ENCODE measurements at regions not wholly inside any gene's neighbourhood (a gene's known extent, or its start where the extent isn't known, plus 50 kb on each side); places are given as distances from the start of the nearest gene placed in this dataset.
A peak's percentile ranks its signal among the peaks of the same experiment; 100 is the strongest.

DNA sequence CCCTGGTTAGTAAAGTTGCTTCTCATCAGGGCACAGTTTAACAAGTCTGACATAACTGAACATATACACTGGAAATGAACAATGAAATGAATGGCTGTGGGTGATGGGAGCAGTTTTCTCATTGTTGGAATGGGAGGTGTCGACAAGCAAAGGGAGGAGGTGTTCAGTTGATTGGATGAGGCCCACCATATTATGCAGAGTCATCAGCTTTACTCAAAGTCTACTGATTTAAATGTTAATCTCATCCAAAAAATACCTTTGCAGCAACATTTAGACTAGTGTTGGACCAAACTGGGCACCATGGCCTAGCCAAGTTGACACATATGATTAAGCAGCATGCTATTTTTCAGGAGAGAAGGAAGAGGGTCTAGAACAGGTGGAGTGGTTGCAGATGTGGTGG lies 201.7 kb downstream of the RAMP3 start:
- Histone ChIP-seq H3K9me3 (0 out of 3 replicates have a peak, but pooled peaks cover 2% of the 10 kb centered on the region), H3K27ac (no peak overlapping the region), H3K4me1 (no peaks in the 10 kb centered on the region), H3K4me2 (no peak overlapping the region), H3K4me3 (no peak overlapping the region)
- no peak for ATAC-seq
- CTCF ChIA-PET = no interaction called here
- no peak for FAIRE-seq
- no peak for DNase-seq (ENCODE audit: low read depth in 1 of 2, low spot score in 1 of 2)
- WGBS (ENCODE audit: missing lambda C conversion rate) = 5% methylated on average over 1 of the region's 1 CpG
- TF ChIP-seq MAFK (IDR thresholded peaks at IDR 0.05; ENCODE audit: partially characterized antibody) = peak; percentile 71
- TF ChIP-seq KDM1A (IDR thresholded peaks at IDR 0.05; ENCODE audit: low read depth) = no peak
- POLR2A ChIA-PET = no interaction called here

GRCh38 chr7:45359776-45360175 lies 202.2 kb downstream of the RAMP3 start:
- Histone ChIP-seq H3K9me3 (0 out of 3 replicates have a peak, but pooled peaks cover 2% of the 10 kb centered on the region), H3K27ac (no peak overlapping the region), H3K4me3 (no peak overlapping the region), H3K4me1 (no peaks in the 10 kb centered on the region), H3K4me2 (no peak overlapping the region)
- FAIRE-seq = no peak
- TF ChIP-seq HMGXB4 (CRISPR knock-in tag; IDR thresholded peaks at IDR 0.05; ENCODE audit: borderline replicate concordance) = no peak
- TF ChIP-seq, protein P1, sequence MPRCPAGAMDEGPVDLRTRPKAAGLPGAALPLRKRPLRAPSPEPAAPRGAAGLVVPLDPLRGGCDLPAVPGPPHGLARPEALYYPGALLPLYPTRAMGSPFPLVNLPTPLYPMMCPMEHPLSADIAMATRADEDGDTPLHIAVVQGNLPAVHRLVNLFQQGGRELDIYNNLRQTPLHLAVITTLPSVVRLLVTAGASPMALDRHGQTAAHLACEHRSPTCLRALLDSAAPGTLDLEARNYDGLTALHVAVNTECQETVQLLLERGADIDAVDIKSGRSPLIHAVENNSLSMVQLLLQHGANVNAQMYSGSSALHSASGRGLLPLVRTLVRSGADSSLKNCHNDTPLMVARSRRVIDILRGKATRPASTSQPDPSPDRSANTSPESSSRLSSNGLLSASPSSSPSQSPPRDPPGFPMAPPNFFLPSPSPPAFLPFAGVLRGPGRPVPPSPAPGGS (IDR thresholded peaks at IDR 0.05) = no peak
- no peak for TF ChIP-seq RNF2 (IDR thresholded peaks at IDR 0.05; ENCODE audit: borderline replicate concordance, low read depth)
- no peak for TF ChIP-seq CHD4 (IDR thresholded peaks at IDR 0.05; ENCODE audit: borderline replicate concordance)
- TF ChIP-seq FOSB (CRISPR knock-in tag; IDR thresholded peaks at IDR 0.05) = no peak
- TF ChIP-seq POLR2A (IDR thresholded peaks at IDR 0.05; ENCODE audit: low read length) = no peak
- no peak for TF ChIP-seq RARB (CRISPR knock-in tag; IDR thresholded peaks at IDR 0.05)
- TF ChIP-seq HOXB5 (CRISPR knock-in tag; IDR thresholded peaks at IDR 0.05) = no peak
- TF ChIP-seq PHF8 (IDR thresholded peaks at IDR 0.05; ENCODE audit: borderline replicate concordance, low read depth) = no peak
- no peak for TF ChIP-seq POLR2AphosphoS2 (conservative IDR thresholded peaks at IDR 0.05; ENCODE audit: low read length)
- TF ChIP-seq, protein P2, sequence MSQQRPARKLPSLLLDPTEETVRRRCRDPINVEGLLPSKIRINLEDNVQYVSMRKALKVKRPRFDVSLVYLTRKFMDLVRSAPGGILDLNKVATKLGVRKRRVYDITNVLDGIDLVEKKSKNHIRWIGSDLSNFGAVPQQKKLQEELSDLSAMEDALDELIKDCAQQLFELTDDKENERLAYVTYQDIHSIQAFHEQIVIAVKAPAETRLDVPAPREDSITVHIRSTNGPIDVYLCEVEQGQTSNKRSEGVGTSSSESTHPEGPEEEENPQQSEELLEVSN (IDR thresholded peaks at IDR 0.05; ENCODE audit: borderline replicate concordance, low read depth) = no peak
- TF ChIP-seq ZFP36 (IDR thresholded peaks at IDR 0.05; ENCODE audit: borderline replicate concordance, partially characterized antibody) = no peak
- TF ChIP-seq MYC (IDR thresholded peaks at IDR 0.05; ENCODE audit: borderline replicate concordance, low read length) = no peak
- WGBS (ENCODE audit: missing lambda C conversion rate) = 57% methylated on average over 4 of the region's 4 CpGs
- CTCF ChIA-PET = no interaction called here
- POLR2A ChIA-PET = no interaction called here
- no peak for ATAC-seq
- no peak for DNase-seq (ENCODE audit: low read depth in 1 of 2, low spot score in 1 of 2)

GRCh38 chr7:45363669-45364068 lies 206.1 kb downstream of the RAMP3 start:
- Histone ChIP-seq H3K4me3 (no peak overlapping the region), H3K4me1 (no peaks in the 10 kb centered on the region), H3K9me3 (0 out of 3 replicates have a peak, but pooled peaks cover 3% of the 10 kb centered on the region), H3K4me2 (no peak overlapping the region), H3K27ac (no peak overlapping the region)
- no peak for TF ChIP-seq KDM1A (IDR thresholded peaks at IDR 0.05; ENCODE audit: low read depth)
- ChIA-PET CTCF (no interaction called here), POLR2A (no interaction called here)
- 31% methylated on average over 7 of the region's 7 CpGs for WGBS (ENCODE audit: missing lambda C conversion rate)
- no peak for FAIRE-seq
- no peak for ATAC-seq
- DNase-seq (ENCODE audit: low read depth in 1 of 2, low spot score in 1 of 2) = no peak

GRCh38 chr7:45365341-45365740 lies 207.8 kb downstream of the RAMP3 start:
- FAIRE-seq (no peak), DNase-seq (ENCODE audit: low read depth in 1 of 2, low spot score in 1 of 2) (no peak), ATAC-seq (no peak)
- WGBS (ENCODE audit: missing lambda C conversion rate) = 2% methylated on average over 4 of the region's 4 CpGs
- ChIA-PET CTCF (no interaction called here), POLR2A (no interaction called here)
- H3K4me2 ChIP-seq = no peak overlapping the region
- no peak for TF ChIP-seq RNF2 (IDR thresholded peaks at IDR 0.05; ENCODE audit: borderline replicate concordance, low read depth)
- TF ChIP-seq CBX2 (IDR thresholded peaks at IDR 0.05; ENCODE audit: borderline replicate concordance, low read depth) = no peak
- TF ChIP-seq FOSB (CRISPR knock-in tag; IDR thresholded peaks at IDR 0.05) = no peak
- no peak for TF ChIP-seq CEBPB (IDR thresholded peaks at IDR 0.05)
- no peak for TF ChIP-seq ZFP36 (IDR thresholded peaks at IDR 0.05; ENCODE audit: borderline replicate concordance, partially characterized antibody)
- no peak for TF ChIP-seq MYC (IDR thresholded peaks at IDR 0.05; ENCODE audit: borderline replicate concordance, low read length)
- no peak for TF ChIP-seq HOXB5 (CRISPR knock-in tag; IDR thresholded peaks at IDR 0.05)
- TF ChIP-seq EP300 (IDR thresholded peaks at IDR 0.05) = no peak
- TF ChIP-seq, protein P2 (IDR thresholded peaks at IDR 0.05; ENCODE audit: borderline replicate concordance, low read depth) = no peak
- no peak overlapping the region for H3K27ac ChIP-seq
- 0 out of 3 replicates have a peak, but pooled peaks cover 5% of the 10 kb centered on the region for H3K9me3 ChIP-seq
- no peak overlapping the region for H3K4me3 ChIP-seq
- H3K4me1 ChIP-seq = no peaks in the 10 kb centered on the region
